K562 (cell line): ENCODE measurements at regions not wholly inside any gene's neighbourhood (a gene's known extent, or its start where the extent isn't known, plus 50 kb on each side); places are given as distances from the start of the nearest gene placed in this dataset. TPM values are rescaled to one million over a fixed set of nuclear protein-coding genes. Genes with fewer than 3 reads are reported as not detected.

Source experiments
- ATAC-seq: fragments of 200-7000 bp; cut with Tn5 transposase; 3 replicates; pipeline ENCODE4 v1.9.1; 2020; ENCODE audit warnings: moderate library complexity
- BruUV-seq: library from RNA; stranded (reverse); fragments of 400-500 nt; replicated peaks from 2 replicates; lab custom pipeline; 2021; lab: Mats Ljungman, UMichigan
- CTCF ChIA-PET: fragments of 300-600 bp; formaldehyde crosslinking; extraction: SDS; loops from one replicate; lab custom pipeline; 2021; ENCODE audit warnings: low intra/inter-chr PET ratio; lab: Yijun Ruan, JAX
- POLR2A ChIA-PET: fragments of 300-600, 350-650 bp; sonication (Branson Sonifier 250); formaldehyde crosslinking; extraction: SDS; loops from one replicate; lab custom pipeline; 2021; ENCODE audit warnings: antibody characterized with exemption, inconsistent platforms; lab: Yijun Ruan, JAX
- DNase-seq, 4 experiments: peaks; one replicate each; pipeline versions ENCODE4 v3.0.0 to v3.0.0-alpha.2; 2011 to 2018; ENCODE audit warnings: low spot score in 3 of 4, mixed read lengths in 3 of 4; ENCODE audit errors: extremely low read depth in 1 of 4
- FAIRE-seq: peaks from 2 replicates; lab custom pipeline; 2011; peaks lifted over from hg19 to GRCh38; lab: Jason Lieb, UNC
- H2AFZ ChIP-seq: 2 replicates; pipeline ENCODE4 v1.6.0; 2011; ENCODE audit warnings: low read depth, low read length, control low read depth, inconsistent platforms
- H3K27ac ChIP-seq: fragments of 200-600 bp; 3 replicates; pipeline ENCODE4 v1.8.0; 2011; ENCODE audit warnings: low read depth, mild to moderate bottlenecking, control low read depth, inconsistent platforms, low read length, moderate library complexity, mixed read lengths; ENCODE audit errors: extremely low read depth
- H3K27me3 ChIP-seq, 2 experiments: fragments of 300-600 bp in 1 of 2; 2 replicates in 1 of 2; 3 replicates in 1 of 2; pipeline versions ENCODE4 v1.6.0 to v1.8.0; 2011; ENCODE audit warnings: inconsistent platforms in 2 of 2, low read length in 2 of 2, mild to moderate bottlenecking in 1 of 2, mixed read lengths in 1 of 2, moderate library complexity in 1 of 2; ENCODE audit not compliant: control insufficient read depth in 2 of 2, insufficient read depth in 2 of 2
- H3K36me3 ChIP-seq: fragments of 300-600 bp; 3 replicates; pipeline ENCODE4 v1.8.0; 2011; ENCODE audit warnings: mild to moderate bottlenecking, low read length, inconsistent platforms; ENCODE audit not compliant: control insufficient read depth, insufficient read depth
- H3K4me1 ChIP-seq, 2 experiments: fragments of 200-600 bp in 1 of 2; replicated peaks in 1 of 2; 2 replicates in 1 of 2; 3 replicates in 1 of 2; pipeline versions ENCODE4 v1.5.1 to v1.8.0; 2011; ENCODE audit warnings: inconsistent platforms in 2 of 2, low read length in 2 of 2, mild to moderate bottlenecking in 1 of 2, mixed read lengths in 1 of 2, moderate library complexity in 1 of 2; ENCODE audit not compliant: control insufficient read depth in 2 of 2, insufficient read depth in 2 of 2
- H3K4me2 ChIP-seq: 2 replicates; pipeline ENCODE4 v1.6.1; 2011; ENCODE audit warnings: low read length, control low read depth, inconsistent platforms, mixed read lengths; ENCODE audit not compliant: insufficient read depth
- H3K4me3 ChIP-seq: fragments of 200-600 bp; sonication (generic), shearing (Covaris generic); 2 replicates; pipeline ENCODE4 v1.5.1; 2016; ENCODE audit warnings: control low read depth, inconsistent platforms
- H3K79me2 ChIP-seq: fragments of 200-600 bp; 3 replicates; pipeline ENCODE4 v1.8.0; 2011; ENCODE audit warnings: low read length, inconsistent platforms; ENCODE audit not compliant: control insufficient read depth, insufficient read depth
- H3K9ac ChIP-seq, 2 experiments: 2 replicates each; pipeline versions ENCODE4 v1.6.0 to v1.6.1; 2011; ENCODE audit warnings: low read depth in 2 of 2, low read length in 2 of 2, control low read depth in 1 of 2, inconsistent platforms in 1 of 2, mild to moderate bottlenecking in 1 of 2, mixed read lengths in 1 of 2; ENCODE audit not compliant: insufficient read depth in 1 of 2
- H3K9me1 ChIP-seq: one replicate; pipeline ENCODE4 v1.6.0; 2011; ENCODE audit warnings: inconsistent platforms, mild to moderate bottlenecking, low read length, moderate library complexity; ENCODE audit not compliant: control insufficient read depth, insufficient read depth
- H3K9me3 ChIP-seq: replicated peaks from 2 replicates; pipeline ENCODE4 v1.5.1; 2011; ENCODE audit warnings: low read depth, low read length, inconsistent platforms; ENCODE audit not compliant: control insufficient read depth, insufficient read depth
- H4K20me1 ChIP-seq: replicated peaks from 2 replicates; pipeline ENCODE4 v1.6.1; 2011; ENCODE audit warnings: low read length, inconsistent platforms, mixed read lengths; ENCODE audit not compliant: control insufficient read depth, insufficient read depth
- CBX1 ChIP-seq: sonication (generic); IDR thresholded peaks from 2 replicates; pipeline ENCODE4 v1.6.1; 2016; ENCODE audit warnings: antibody characterized with exemption, low read depth, mild to moderate bottlenecking
- DNMT1 ChIP-seq: fragments of 450-650 bp; IDR thresholded peaks from 2 replicates; pipeline ENCODE4 v1.6.1; 2016; ENCODE audit warnings: antibody characterized with exemption, mild to moderate bottlenecking
- ELK3 ChIP-seq: fragments of 450-650 bp; formaldehyde crosslinking; IDR thresholded peaks from 2 replicates; pipeline ENCODE4 v1.4.0; 2020; ENCODE audit warnings: mild to moderate bottlenecking
- HBP1 ChIP-seq: fragments of 450-650 bp; formaldehyde crosslinking; IDR thresholded peaks from 2 replicates; pipeline ENCODE4 v1.4.0; 2022; ENCODE audit warnings: missing genetic modification characterization
- MCM3 ChIP-seq: fragments of 450-650 bp; IDR thresholded peaks from 2 replicates; pipeline ENCODE4 v1.6.1; 2016
- NR2C2 ChIP-seq, 2 experiments: fragments of 200-800 bp in 1 of 2; sonication (Bioruptor generic) in 1 of 2; sonication (generic) in 1 of 2; formaldehyde crosslinking in 1 of 2; IDR thresholded peaks; 2 replicates each; pipeline versions ENCODE4 v1.6.1 to v1.8.0; 2016 to 2022; ENCODE audit warnings: mild to moderate bottlenecking in 1 of 2, missing compliant biosample characterization in 1 of 2, missing genetic modification characterization in 1 of 2, missing genetic modification reagents in 1 of 2
- ZBTB26 ChIP-seq: fragments of 450-650 bp; formaldehyde crosslinking; IDR thresholded peaks from 2 replicates; pipeline ENCODE4 v1.4.0; 2022; ENCODE audit warnings: missing genetic modification characterization
- WGBS: fragments of 100-300 bp; shearing (Covaris generic); methylation state at CpG from one replicate; pipeline ENCODE4 v1.1.6; 2016; ENCODE audit warnings: low coverage, mixed read lengths; ENCODE audit not compliant: insufficient coverage; ENCODE audit errors: missing lambda C conversion rate; 5-methylcytosine and 5-hydroxymethylcytosine counted together
- in situ Hi-C: fragments of 300-500 bp; cut with MboI; formaldehyde crosslinking; loops from 4 replicates; pipeline ENCODE4 v1.15.0; 2018; ENCODE audit warnings: inconsistent platforms, mixed read lengths
- intact Hi-C: fragments of 100-400 bp; cut with micrococcal nuclease; formaldehyde crosslinking; loops from 2 replicates; pipeline ENCODE4 v1.14.2; 2022
- small RNA-seq: library from RNA; depleted of rRNA; stranded (forward); fragments of <200 nt; gene quantifications from one replicate; pipeline ENCODE3, GENCODE V24; 2014

- H3K27me3 ChIP-seq = no peaks in the 10 kb centered on the region
- H3K4me2 ChIP-seq = no peak overlapping the region
- DNase-seq (no peak), ATAC-seq (no peak), FAIRE-seq (no peak)
- CTCF ChIA-PET = no interaction called here
- no peak overlapping the region for H3K9ac ChIP-seq
- intact Hi-C loops = loop anchor here (1.0 kb wide), 1 partner anchor 114 kb away; no protein-coding TSS in a partner anchor
- TF ChIP-seq ELK3 (CRISPR knock-in tag) (no peak), DNMT1 (no peak), HBP1 (CRISPR knock-in tag) (no peak), MCM3 (no peak), ZBTB26 (CRISPR knock-in tag) (no peak), NR2C2 (CRISPR knock-in tag; IDR thresholded peaks at IDR 0.05) (no peak), NR2C2 (tag; IDR thresholded peaks at IDR 0.05) (no peak), CBX1 (no peak)
- POLR2A ChIA-PET = no interaction called here
- no peaks in the 10 kb centered on the region for H3K9me1 ChIP-seq
- H3K27ac ChIP-seq = no peak overlapping the region
- no TSS peak for BruUV-seq
- in situ Hi-C loops = no loop called here
- H3K79me2 ChIP-seq = no peaks in the 10 kb centered on the region
- no peaks in the 10 kb centered on the region for H3K36me3 ChIP-seq
- H2AFZ ChIP-seq = no peak overlapping the region
- 0% methylated on average over 1 of the region's 1 CpG for WGBS
- no peaks in the 10 kb centered on the region for H3K4me1 ChIP-seq
- H4K20me1 ChIP-seq = no peaks in the 10 kb centered on the region
- no peak overlapping the region for H3K4me3 ChIP-seq
- H3K9me3 ChIP-seq = no peaks in the 10 kb centered on the region
Observed at GRCh38 chr7:88357294-88357693, 50.6 kb upstream of the STEAP4 start.

Small RNA genes lying in the stretch of these regions (small RNA-seq; reads per million reads assigned to genes)
- gene EIF4A1P13 = not detected
- gene RF00272 = not detected
